ENCODE measurements at regions not wholly inside any gene's neighbourhood (a gene's known extent, or its start where the extent isn't known, plus 50 kb on each side); places are given as distances from the start of the nearest gene placed in this dataset.
"Not testable (repeated sequence)": the region's sequence is repeated elsewhere in the genome, so short reads cannot be mapped to it uniquely, and the experiment has no call there.

DNA sequence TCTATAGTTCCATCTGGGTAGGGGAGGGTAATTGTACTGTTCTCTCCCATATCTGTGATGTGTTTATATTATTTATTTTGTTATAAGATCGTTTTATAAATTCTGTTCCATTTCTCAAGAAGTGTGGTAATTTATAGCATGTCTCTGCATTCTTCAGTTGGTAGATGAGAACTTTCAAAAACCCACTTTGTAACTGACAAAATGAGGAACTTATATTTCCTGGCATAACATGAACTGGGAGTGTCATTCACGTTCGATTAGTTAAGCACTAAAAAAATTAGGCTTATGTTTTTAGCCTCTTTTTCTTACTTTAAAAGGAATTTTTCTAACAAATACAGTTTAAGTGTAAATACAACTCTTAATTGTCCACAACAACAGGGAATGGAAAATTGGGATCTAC is 230.8 kb downstream of the CGGBP1 start:
- Histone ChIP-seq H3K79me2 (ENCODE audit: control insufficient read depth, insufficient read depth, low read length) (no peaks in the 10 kb centered on the region), H3K23ac (ENCODE audit: low read length) (no peak overlapping the region), H3K9ac (ENCODE audit: low read length) (no peak overlapping the region), H2BK120ac (ENCODE audit: low read depth, low read length) (no peak overlapping the region), H3K56ac (ENCODE audit: low read length) (no peak overlapping the region), H3K27ac (ENCODE audit: low read depth, low read length) (no peak overlapping the region), H4K5ac (ENCODE audit: low read length) (no peak overlapping the region), H2AK5ac (ENCODE audit: low read length) (no peak overlapping the region), H3K4me2 (ENCODE audit: low read length) (no peak overlapping the region), H3K4me3 (ENCODE audit: low read length) (no peak overlapping the region), H3K36me3 (ENCODE audit: control insufficient read depth, insufficient read depth, low read length) (no peaks in the 10 kb centered on the region), H3K4ac (ENCODE audit: low read depth, low read length) (no peak overlapping the region), H3K79me1 (ENCODE audit: low read length) (no peaks in the 10 kb centered on the region), H2BK15ac (replicated peaks; ENCODE audit: low read depth) (no peak overlapping the region), H3K4me1 (ENCODE audit: control insufficient read depth, low read depth, low read length) (no peaks in the 10 kb centered on the region), H3K18ac (ENCODE audit: low read length) (no peak overlapping the region), H3K27me3 (ENCODE audit: insufficient read depth, low read length, poor library complexity) (no peaks in the 10 kb centered on the region), H4K8ac (ENCODE audit: low read depth, low read length) (no peak overlapping the region), H2BK5ac (ENCODE audit: low read length) (no peak overlapping the region)
- no CpG with 5 or more reads among the region's 3 CpGs for WGBS (ENCODE audit: extremely low coverage, insufficient coverage, low lambda C conversion rate)
- no peak for DNase-seq

DNA sequence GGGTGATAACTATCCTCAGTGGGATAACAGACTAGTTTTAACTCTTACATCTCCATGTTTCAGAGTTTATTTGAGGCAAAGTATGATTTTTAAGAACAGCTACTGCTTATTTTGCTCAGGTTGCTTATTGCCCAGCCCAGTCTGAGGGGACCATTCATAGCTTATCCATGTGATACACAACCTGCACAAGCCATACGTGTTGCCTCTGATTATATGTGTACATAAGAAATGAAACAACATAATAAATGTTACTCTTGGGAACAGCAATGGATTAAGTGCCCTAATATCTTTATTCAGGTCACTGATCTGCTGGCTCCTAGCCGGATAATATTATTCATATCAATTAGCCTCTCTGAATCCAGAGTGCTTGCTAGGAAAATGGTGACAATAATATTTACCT is 236.2 kb downstream of the CGGBP1 start:
- Histone ChIP-seq H3K23ac (ENCODE audit: low read length) (no peak overlapping the region), H3K56ac (ENCODE audit: low read length) (no peak overlapping the region), H2AK5ac (ENCODE audit: low read length) (no peak overlapping the region), H3K36me3 (ENCODE audit: control insufficient read depth, insufficient read depth, low read length) (no peaks in the 10 kb centered on the region), H2BK5ac (ENCODE audit: low read length) (no peak overlapping the region), H3K4me3 (ENCODE audit: low read length) (no peak overlapping the region), H4K5ac (ENCODE audit: low read length) (no peak overlapping the region), H3K27me3 (ENCODE audit: insufficient read depth, low read length, poor library complexity) (no peaks in the 10 kb centered on the region), H2BK120ac (ENCODE audit: low read depth, low read length) (no peak overlapping the region), H3K9ac (ENCODE audit: low read length) (no peak overlapping the region), H3K27ac (ENCODE audit: low read depth, low read length) (no peak overlapping the region), H3K4ac (ENCODE audit: low read depth, low read length) (no peak overlapping the region), H3K4me1 (ENCODE audit: control insufficient read depth, low read depth, low read length) (no peaks in the 10 kb centered on the region), H2BK15ac (replicated peaks; ENCODE audit: low read depth) (no peak overlapping the region), H3K4me2 (ENCODE audit: low read length) (no peak overlapping the region), H4K8ac (ENCODE audit: low read depth, low read length) (no peak overlapping the region), H3K79me2 (ENCODE audit: control insufficient read depth, insufficient read depth, low read length) (no peaks in the 10 kb centered on the region), H3K79me1 (ENCODE audit: low read length) (no peaks in the 10 kb centered on the region), H3K18ac (ENCODE audit: low read length) (no peak overlapping the region)
- WGBS (ENCODE audit: extremely low coverage, insufficient coverage, low lambda C conversion rate) = no CpG with 5 or more reads among the region's 2 CpGs
- no peak for DNase-seq

DNA sequence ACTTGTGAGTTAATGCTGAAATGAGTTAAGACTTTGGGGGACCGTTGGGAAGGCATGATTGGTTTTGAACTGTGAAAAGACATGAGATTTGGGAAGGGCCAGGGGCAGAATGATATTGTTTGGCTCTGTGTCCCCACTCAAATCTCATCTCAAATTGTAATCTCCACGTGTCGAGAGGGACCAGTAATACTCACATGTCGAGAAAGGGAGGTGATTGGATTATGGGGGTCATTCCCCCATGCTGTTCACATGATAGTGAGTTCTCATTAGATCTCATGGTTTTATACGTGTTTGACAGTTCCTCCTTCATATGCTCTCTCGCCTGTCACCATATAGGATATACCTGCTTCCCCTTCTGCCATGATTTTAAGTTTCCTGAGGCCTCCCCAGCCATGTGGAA is 245.3 kb downstream of the CGGBP1 start:
- H3K36me3 ChIP-seq (ENCODE audit: control insufficient read depth, insufficient read depth, low read length); H2BK5ac ChIP-seq (ENCODE audit: low read length); H3K4me2 ChIP-seq (ENCODE audit: low read length); H3K4me1 ChIP-seq (ENCODE audit: control insufficient read depth, low read depth, low read length); H4K5ac ChIP-seq (ENCODE audit: low read length); H3K79me1 ChIP-seq (ENCODE audit: low read length); H3K18ac ChIP-seq (ENCODE audit: low read length); H3K27me3 ChIP-seq (ENCODE audit: insufficient read depth, low read length, poor library complexity); DNase-seq; H2BK120ac ChIP-seq (ENCODE audit: low read depth, low read length); H3K9ac ChIP-seq (ENCODE audit: low read length); H2AK5ac ChIP-seq (ENCODE audit: low read length); H3K27ac ChIP-seq (ENCODE audit: low read depth, low read length); H3K56ac ChIP-seq (ENCODE audit: low read length); H4K8ac ChIP-seq (ENCODE audit: low read depth, low read length); H2BK15ac ChIP-seq (replicated peaks; ENCODE audit: low read depth); H3K23ac ChIP-seq (ENCODE audit: low read length); H3K79me2 ChIP-seq (ENCODE audit: control insufficient read depth, insufficient read depth, low read length); H3K4me3 ChIP-seq (ENCODE audit: low read length); H3K4ac ChIP-seq (ENCODE audit: low read depth, low read length): not testable (repeated sequence)
- no CpG with 5 or more reads among the region's 6 CpGs for WGBS (ENCODE audit: extremely low coverage, insufficient coverage, low lambda C conversion rate)

DNA sequence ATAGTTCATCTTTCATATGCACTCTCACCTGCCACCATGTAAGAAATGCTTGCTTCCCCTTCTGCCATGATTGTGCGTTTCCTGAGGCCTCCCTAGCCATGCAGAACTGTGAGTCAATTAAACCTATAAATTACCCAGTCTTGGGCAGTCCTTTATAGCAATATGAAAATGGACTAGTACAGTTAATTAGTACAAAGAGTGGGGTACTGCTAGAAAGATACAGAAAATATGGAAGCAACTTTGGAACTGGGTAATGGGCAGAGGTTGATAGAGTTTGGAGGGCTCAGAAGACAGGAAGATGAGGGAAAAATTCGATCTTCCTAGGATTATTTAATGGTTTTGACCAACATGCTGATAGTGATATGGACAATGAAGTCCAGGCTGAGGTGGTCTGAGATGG is 246.9 kb downstream of the CGGBP1 start:
- Histone ChIP-seq H2BK5ac (ENCODE audit: low read length) (no peak overlapping the region), H3K27ac (ENCODE audit: low read depth, low read length) (no peak overlapping the region), H2AK5ac (ENCODE audit: low read length) (no peak overlapping the region), H3K4me3 (ENCODE audit: low read length) (no peak overlapping the region), H3K27me3 (ENCODE audit: insufficient read depth, low read length, poor library complexity) (no peaks in the 10 kb centered on the region), H3K79me2 (ENCODE audit: control insufficient read depth, insufficient read depth, low read length) (no peaks in the 10 kb centered on the region), H2BK120ac (ENCODE audit: low read depth, low read length) (no peak overlapping the region), H3K56ac (ENCODE audit: low read length) (no peak overlapping the region), H4K8ac (ENCODE audit: low read depth, low read length) (no peak overlapping the region), H2BK15ac (replicated peaks; ENCODE audit: low read depth) (no peak overlapping the region), H3K4me2 (ENCODE audit: low read length) (no peak overlapping the region), H3K79me1 (ENCODE audit: low read length) (no peaks in the 10 kb centered on the region), H3K4ac (ENCODE audit: low read depth, low read length) (no peak overlapping the region), H3K9ac (ENCODE audit: low read length) (no peak overlapping the region), H3K23ac (ENCODE audit: low read length) (no peak overlapping the region), H3K18ac (ENCODE audit: low read length) (no peak overlapping the region), H4K5ac (ENCODE audit: low read length) (no peak overlapping the region), H3K36me3 (ENCODE audit: control insufficient read depth, insufficient read depth, low read length) (no peaks in the 10 kb centered on the region), H3K4me1 (ENCODE audit: control insufficient read depth, low read depth, low read length) (no peaks in the 10 kb centered on the region)
- no peak for DNase-seq
- no CpG with 5 or more reads among the region's 2 CpGs for WGBS (ENCODE audit: extremely low coverage, insufficient coverage, low lambda C conversion rate)

DNA sequence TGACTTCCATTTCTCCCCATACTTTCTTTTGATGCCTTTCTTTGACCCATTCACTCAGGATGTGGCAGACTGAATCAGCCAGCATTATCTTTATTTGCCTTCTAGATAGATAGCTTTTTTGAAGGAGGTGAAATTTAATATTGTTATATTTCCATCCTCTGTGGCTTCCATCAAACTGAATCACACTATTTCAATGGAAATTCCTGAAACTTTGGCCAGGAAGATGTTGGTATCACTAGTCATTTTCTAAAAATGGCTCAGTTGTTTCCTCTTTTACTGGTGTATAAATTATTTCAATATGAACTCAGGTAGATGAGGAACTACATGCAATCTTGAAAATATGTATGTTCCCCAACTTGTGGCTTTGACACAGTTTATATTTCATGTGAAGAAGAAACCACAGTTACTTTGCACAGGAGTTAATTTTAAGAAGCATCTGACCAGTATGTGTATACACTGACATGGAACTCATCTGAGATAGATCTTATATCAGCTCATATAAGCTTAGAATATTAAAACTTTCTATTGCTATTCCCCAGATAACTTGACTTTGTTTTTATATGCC is 248.3 kb downstream of the CGGBP1 start:
- Histone ChIP-seq H2BK15ac (replicated peaks; ENCODE audit: low read depth) (no peak overlapping the region), H3K27me3 (ENCODE audit: insufficient read depth, low read length, poor library complexity) (no peaks in the 10 kb centered on the region), H3K4ac (ENCODE audit: low read depth, low read length) (no peak overlapping the region), H4K5ac (ENCODE audit: low read length) (no peak overlapping the region), H3K27ac (ENCODE audit: low read depth, low read length) (no peak overlapping the region), H2AK5ac (ENCODE audit: low read length) (no peak overlapping the region), H3K4me2 (ENCODE audit: low read length) (no peak overlapping the region), H3K36me3 (ENCODE audit: control insufficient read depth, insufficient read depth, low read length) (no peaks in the 10 kb centered on the region), H3K23ac (ENCODE audit: low read length) (no peak overlapping the region), H4K8ac (ENCODE audit: low read depth, low read length) (no peak overlapping the region), H2BK5ac (ENCODE audit: low read length) (no peak overlapping the region), H2BK120ac (ENCODE audit: low read depth, low read length) (no peak overlapping the region), H3K56ac (ENCODE audit: low read length) (no peak overlapping the region), H3K18ac (ENCODE audit: low read length) (no peak overlapping the region), H3K4me3 (ENCODE audit: low read length) (no peak overlapping the region), H3K4me1 (ENCODE audit: control insufficient read depth, low read depth, low read length) (no peaks in the 10 kb centered on the region), H3K9ac (ENCODE audit: low read length) (no peak overlapping the region), H3K79me2 (ENCODE audit: control insufficient read depth, insufficient read depth, low read length) (no peaks in the 10 kb centered on the region), H3K79me1 (ENCODE audit: low read length) (no peaks in the 10 kb centered on the region)
- DNase-seq = no peak

DNA sequence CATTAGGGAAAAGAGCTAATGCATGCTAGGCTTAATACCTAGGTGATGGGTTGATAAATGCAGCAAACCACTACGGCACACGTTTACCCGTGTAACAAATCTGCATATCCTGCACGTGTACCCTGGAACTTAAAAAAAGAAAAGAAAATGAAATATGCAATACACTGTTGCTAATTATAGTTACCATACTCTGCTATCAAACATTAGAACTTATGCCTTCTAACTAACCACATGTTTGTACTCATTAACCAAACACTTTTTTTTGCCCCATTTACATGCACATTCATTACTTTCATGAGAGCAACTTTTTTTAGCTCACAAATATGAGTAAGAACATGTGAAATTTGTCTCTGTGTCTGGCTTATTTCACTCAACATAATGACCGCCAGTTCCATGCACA is 253.1 kb downstream of the CGGBP1 start:
- H2BK120ac ChIP-seq (ENCODE audit: low read depth, low read length) = no peak overlapping the region
- no peak overlapping the region for H3K4me3 ChIP-seq (ENCODE audit: low read length)
- H3K9ac ChIP-seq (ENCODE audit: low read length) = no peak overlapping the region
- H3K18ac ChIP-seq (ENCODE audit: low read length) = no peak overlapping the region
- no peak overlapping the region for H3K27ac ChIP-seq (ENCODE audit: low read depth, low read length)
- no peak overlapping the region for H3K4ac ChIP-seq (ENCODE audit: low read depth, low read length)
- no peak overlapping the region for H3K23ac ChIP-seq (ENCODE audit: low read length)
- H3K4me2 ChIP-seq (ENCODE audit: low read length) = no peak overlapping the region
- no peak for DNase-seq
- WGBS (ENCODE audit: extremely low coverage, insufficient coverage, low lambda C conversion rate) = no CpG with 5 or more reads among the region's 5 CpGs
- H2BK5ac ChIP-seq (ENCODE audit: low read length) = no peak overlapping the region
- H4K8ac ChIP-seq (ENCODE audit: low read depth, low read length) = no peak overlapping the region
- peaks cover 1% of the 10 kb centered on the region for H3K4me1 ChIP-seq (ENCODE audit: control insufficient read depth, low read depth, low read length)
- no peak overlapping the region for H4K5ac ChIP-seq (ENCODE audit: low read length)
- H2BK15ac ChIP-seq (replicated peaks; ENCODE audit: low read depth) = no peak overlapping the region
- no peaks in the 10 kb centered on the region for H3K79me1 ChIP-seq (ENCODE audit: low read length)
- H3K79me2 ChIP-seq (ENCODE audit: control insufficient read depth, insufficient read depth, low read length) = no peaks in the 10 kb centered on the region
- H2AK5ac ChIP-seq (ENCODE audit: low read length) = no peak overlapping the region
- no peaks in the 10 kb centered on the region for H3K27me3 ChIP-seq (ENCODE audit: insufficient read depth, low read length, poor library complexity)
- no peaks in the 10 kb centered on the region for H3K36me3 ChIP-seq (ENCODE audit: control insufficient read depth, insufficient read depth, low read length)
- no peak overlapping the region for H3K56ac ChIP-seq (ENCODE audit: low read length)
